H54 (cell line): ENCODE measurements at regions not wholly inside any gene's neighbourhood (a gene's known extent, or its start where the extent isn't known, plus 50 kb on each side); places are given as distances from the start of the nearest gene placed in this dataset.

Experiments used
- DNase-seq: peaks from one replicate; pipeline ENCODE4 v3.0.0; 2011; ENCODE audit warnings: low spot score, mixed read lengths; ENCODE audit not compliant: insufficient read length
- FAIRE-seq: peaks from 3 replicates; lab custom pipeline; 2011; peaks lifted over from hg19 to GRCh38; lab: Jason Lieb, UNC
- POLR2A ChIP-seq: IDR thresholded peaks from 2 replicates; pipeline ENCODE4 v1.6.1; 2011; ENCODE audit warnings: low read depth, mild to moderate bottlenecking, low read length

DNA sequence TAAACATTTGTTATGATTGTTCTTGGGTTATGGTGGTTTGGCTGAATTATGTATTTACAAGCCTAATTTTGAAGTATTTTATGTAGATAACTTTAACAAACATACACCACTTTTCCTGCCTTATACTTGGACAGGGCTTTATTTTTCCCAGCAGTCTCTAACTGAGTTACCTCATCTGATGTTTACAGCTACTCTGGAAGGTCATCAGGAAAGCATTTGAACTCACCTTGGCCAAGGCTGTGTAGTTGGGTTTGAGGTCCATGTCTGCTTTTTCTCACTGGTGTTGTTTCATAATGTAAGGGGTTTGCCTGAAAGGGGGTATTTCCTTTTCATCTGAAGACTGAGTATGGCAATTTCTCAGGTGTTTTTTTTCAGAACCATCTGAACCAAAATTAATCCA lies 193.5 kb downstream of the RWDD3 start:
- DNase-seq (no peak), FAIRE-seq (no peak)
- no peak for TF ChIP-seq POLR2A

DNA sequence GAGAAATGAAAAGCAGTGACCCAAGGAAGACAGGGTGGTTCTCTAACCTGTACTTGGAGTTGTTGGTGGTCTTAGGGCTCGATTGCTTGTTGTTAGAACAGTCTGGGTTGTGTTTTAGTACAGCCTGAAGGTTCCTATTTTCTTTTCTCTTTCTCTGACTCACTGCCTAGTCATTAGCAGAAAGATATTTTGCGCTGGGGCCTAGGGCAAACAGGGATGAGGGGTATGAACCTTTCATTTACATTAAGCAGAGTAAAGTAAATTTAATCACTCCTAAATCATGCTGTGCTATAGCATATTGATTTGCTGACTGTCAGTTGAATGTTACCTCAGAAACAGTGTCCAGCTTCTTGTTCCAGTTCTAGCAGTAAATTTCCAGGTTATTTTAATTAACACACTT lies 197.2 kb downstream of the RWDD3 start:
- FAIRE-seq (no peak), DNase-seq (no peak)
- no peak for TF ChIP-seq POLR2A

DNA sequence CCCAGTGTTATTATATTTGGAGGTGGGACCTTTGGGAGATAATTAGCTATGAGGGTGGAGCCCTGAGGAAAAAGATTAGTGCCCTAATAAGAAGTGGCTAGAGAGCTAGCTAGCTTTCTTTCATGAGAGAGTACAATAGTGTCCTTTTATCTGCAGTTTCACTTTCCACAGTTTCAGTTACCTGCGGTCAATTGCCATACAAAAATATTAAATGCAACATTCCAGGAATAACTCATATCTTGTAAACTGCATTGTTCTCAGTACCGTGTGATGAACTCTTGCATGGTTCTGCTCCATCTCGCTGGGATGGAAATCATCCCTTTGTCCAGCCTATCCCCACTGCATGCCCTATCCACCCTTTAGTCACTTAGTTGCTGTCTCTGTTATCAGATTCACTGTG lies 201.6 kb downstream of the RWDD3 start:
- FAIRE-seq (no peak), DNase-seq (no peak)
- no peak for TF ChIP-seq POLR2A

DNA sequence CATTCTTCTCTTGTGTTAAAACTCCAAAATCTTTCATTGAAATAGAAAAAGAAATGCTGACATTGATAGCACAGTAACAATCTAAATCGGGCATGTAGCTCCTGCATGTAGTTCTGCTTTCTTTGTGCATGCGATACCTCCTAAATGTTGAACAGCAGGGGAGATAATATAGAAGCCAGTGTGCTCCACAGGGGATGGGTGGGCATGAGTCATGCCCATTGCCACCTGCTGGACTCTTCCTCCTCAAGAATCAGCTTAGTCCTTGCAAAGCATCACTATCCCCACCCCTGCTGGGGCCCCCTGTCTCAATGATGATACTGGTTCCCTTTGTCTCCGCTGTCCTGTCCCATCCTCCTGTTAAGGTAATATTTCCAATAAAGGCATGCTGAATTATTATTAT lies 203.0 kb downstream of the RWDD3 start:
- DNase-seq (no peak), FAIRE-seq (no peak)
- TF ChIP-seq POLR2A, result no peak

DNA sequence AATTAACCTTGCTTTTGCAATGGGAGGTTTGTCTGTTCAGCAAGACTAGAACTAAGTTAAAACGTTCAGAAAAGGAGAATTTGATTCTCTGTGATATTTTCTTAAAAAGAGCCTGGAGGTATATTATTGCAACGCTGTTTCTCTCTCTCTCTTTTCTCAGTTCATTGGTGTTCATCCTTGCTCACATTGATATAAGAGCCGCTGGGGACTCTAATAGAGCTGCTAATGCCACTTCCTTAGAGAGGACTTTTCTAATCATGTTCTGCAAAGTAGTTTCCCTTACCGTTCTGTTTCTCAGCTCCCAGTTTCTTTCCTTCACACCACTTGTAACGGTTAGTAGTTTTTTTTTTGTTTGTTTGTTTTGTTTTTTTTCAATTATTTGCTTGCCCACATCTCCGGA lies 203.8 kb downstream of the RWDD3 start:
- no peak for FAIRE-seq
- no peak for TF ChIP-seq POLR2A
- DNase-seq, result no peak

DNA sequence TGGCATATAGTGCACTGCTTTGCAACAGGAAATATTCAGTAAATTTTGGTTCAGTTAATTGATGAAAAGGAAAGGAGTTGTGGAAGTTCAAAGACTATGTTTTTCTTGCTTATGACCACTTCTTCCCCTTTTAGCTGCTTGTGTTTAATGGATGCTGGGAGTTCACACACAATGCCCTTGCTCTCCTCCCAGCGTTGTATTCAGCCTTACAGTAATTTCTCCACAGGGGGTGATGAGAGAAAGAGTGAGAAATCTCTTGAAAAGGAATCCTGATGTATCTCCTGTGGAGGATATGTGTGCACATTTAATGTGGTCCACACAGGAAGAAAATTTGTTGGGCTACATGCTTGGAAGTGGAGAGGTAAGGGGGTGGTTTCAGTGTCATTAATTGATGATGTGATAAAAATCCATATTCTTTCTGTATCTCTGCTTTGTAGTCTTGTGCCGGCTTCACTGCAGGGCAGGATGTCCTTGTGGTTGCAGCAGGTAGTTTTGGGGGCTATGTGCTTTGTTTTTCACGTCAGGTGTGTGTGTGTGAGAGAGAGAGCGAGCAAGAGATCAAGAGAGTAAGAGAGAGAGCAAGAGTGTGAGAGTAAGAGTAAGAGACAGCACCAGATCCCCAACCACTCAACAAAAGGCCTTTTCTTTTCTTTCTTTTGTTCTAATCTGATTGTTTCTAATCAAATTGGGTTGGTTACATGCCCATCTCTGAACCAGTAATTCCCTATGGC lies 204.4 kb downstream of the RWDD3 start:
- FAIRE-seq (no peak), DNase-seq (no peak)
- no peak for TF ChIP-seq POLR2A

DNA sequence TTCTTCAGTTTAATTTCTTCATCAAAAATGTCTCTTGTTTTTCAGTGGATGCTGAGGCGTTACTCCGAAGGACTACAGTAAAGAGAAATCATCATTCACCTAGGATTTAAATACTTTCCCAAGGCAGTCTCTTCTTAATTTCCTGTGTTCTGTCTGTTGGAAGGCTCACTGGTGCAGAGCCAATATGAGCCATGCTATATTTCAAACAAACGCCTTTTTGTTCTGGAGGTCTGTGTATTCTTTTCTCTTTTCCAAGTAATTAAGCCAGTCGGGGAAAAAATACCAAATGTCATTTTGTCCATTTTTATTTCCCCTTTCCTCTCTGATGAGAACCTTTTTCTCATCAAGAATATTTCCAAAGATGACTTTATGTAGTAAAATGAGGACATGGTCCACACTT lies 206.5 kb downstream of the RWDD3 start:
- no peak for FAIRE-seq
- no peak for TF ChIP-seq POLR2A
- DNase-seq, result no peak

DNA sequence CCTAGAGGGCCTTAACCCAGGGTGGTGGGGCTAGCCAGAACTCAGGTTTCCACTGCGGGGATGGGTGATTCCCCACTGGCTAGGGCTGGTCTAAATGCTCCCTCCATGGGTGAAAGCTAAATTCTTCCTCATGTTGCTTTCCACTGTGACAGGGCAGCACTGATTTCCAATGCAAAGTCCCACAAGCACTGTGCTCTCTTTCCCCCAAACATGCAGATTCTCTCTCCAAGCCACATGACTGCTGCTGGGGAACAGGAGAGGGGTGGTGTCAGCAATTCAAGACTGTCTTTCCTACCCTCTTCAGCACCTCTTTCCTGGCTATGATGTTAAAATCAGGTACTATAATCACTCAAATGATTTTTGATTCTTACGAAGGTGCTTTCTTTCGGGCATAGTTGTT lies 215.5 kb downstream of the RWDD3 start:
- DNase-seq (no peak), FAIRE-seq (no peak)
- no peak for TF ChIP-seq POLR2A

DNA sequence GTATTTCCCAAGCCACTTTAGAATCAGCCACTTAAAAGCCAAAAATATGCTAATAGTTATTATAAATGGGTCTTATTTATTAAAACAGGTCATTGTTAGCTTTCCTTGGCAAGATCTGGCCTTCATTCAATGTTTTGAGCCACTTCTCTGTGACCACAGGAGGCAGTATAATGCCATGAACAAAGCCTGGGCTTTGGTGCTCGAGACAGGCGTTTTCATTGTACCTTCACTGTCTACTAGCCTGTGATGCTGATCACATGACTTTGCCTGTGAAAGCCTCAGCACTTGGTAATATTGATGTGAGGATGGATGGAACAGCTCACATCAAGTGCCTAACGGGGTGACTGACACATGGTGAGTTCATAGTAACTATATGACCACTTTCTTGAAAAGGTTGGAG lies 217.0 kb downstream of the RWDD3 start:
- no peak for TF ChIP-seq POLR2A
- no peak for DNase-seq
- FAIRE-seq, result no peak

DNA sequence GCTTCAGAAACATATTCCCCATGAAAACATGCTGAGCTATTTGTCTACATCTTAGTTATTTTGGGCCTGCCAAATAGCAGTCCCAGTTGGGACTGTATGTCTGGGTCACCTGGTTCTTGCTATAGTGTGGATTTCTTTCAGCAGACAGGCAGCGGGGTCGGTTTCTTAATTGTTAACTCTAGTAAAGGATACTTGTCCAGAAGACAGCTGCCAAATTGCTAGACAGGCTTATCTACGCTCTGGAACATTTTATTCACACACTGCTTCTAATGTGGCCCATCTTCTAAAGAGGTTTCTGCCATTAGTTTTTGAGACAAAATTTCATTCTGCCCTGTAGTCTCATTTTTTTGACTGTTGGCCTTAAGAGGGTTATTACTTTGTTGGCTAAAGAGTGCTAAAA lies 217.9 kb downstream of the RWDD3 start:
- FAIRE-seq, result no peak
- DNase-seq, result no peak
- no peak for TF ChIP-seq POLR2A

DNA sequence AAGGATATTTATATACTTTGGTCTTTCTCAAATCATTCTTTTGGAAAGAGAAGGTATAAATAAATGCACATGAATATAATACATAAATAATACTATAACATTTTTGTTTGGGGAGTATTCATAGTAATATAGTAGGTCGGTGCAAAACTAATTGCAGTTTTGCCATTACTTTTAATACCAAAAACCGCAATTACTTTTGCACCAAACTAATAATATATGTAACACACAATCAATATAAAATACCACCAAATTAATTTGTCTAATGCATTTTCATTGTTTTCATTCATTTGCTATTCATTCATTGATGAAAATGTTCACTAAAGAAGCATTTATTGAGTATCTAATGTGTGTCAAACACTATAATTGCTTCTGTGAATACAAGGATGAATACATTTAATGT lies 219.0 kb downstream of the RWDD3 start:
- TF ChIP-seq POLR2A, result no peak
- DNase-seq (no peak), FAIRE-seq (no peak)

DNA sequence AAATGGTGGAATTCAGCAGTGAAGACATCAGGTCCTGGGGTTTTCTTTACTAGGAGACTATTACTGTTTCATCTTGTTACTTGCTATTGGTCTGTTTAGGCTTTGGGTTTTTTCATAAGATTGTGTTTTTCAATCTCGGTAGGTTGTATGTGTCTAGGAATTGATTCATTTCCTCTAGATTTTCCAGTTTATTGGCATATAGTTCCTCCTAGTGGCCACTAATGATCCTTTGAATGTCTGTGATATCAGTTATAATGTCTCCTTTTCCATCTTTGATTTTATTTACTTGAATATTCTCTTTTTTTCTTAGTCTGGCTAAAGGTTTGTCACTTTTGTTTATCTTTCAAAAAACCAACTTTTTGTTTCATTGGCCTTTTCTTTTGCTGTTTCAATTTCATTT lies 233.0 kb downstream of the RWDD3 start:
- no peak for FAIRE-seq
- TF ChIP-seq POLR2A, result no peak
- no peak for DNase-seq

DNA sequence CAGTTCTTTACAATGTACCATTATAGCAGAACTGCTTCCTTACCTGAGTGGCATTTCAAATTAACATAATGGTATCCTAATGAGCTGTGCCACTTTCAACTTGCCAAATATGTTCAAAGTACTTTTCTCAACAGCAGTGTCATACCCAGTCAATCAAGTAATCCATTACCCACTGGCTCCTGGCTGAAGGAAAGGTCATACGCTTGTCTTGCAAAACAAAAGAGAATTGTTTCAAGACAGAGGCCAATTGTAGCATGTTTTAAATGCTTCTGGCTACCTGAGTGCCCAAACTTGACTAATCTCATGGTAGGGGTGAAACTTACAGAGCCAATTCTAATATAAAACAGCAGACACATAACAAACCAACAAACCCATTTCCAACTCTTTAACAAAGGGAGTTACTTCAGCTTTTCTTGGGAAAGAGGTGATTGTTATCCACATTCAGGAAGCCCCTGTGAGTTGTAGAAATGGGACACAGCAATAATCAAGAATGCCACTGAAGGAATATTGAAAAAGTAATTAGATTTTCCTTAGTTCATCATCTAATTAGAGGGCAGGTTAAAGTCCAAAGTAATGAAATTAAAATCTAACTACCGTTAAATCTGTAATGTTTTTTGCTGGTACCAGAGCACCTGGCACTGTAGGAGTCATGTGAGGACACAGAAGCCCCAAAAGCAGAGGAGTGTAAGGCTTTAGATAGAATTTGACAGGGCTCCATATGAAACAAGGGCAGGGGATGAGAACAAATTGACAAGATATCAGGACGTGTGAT lies 241.9 kb downstream of the RWDD3 start:
- FAIRE-seq (no peak), DNase-seq (no peak)
- TF ChIP-seq POLR2A, result no peak

DNA sequence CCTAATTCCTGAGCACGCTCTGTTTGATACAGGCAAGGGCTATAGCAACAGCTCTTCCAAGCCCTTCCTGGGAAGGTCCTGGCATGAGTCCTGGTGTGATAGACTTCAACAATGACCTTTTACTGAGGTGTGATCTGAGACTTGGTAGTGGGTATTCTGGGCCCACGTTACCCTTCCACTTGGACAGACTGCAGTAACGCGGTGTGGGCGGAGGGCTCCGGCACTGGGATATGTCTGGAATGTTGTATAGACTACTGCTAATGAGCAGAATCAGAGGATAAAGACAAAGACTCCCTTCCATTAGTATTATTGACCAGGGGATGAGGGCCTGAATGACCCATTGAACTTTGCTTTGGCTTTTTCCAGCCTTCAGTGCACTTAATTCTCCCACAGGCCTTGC lies 262.3 kb downstream of the RWDD3 start:
- DNase-seq (no peak), FAIRE-seq (no peak)
- no peak for TF ChIP-seq POLR2A

DNA sequence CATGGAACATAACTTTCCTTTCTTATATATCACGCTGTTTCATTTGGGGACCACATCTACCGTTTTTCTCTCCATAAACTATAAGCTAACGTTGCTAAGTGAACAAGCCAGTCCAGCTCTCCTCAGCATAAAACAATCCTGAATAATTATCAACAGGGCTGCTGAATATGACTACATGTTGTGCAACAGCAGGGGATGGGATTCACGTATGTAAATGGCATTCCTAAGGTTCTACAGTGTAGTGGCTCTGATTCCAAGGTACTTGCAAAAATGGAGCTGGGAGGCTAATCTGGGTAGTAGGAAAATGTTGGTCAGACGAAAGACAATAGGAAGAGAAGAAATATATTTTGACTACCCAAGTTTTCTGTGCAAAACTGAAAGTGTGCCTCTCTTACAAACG lies 262.8 kb downstream of the RWDD3 start:
- FAIRE-seq, result no peak
- no peak for DNase-seq
- TF ChIP-seq POLR2A, result no peak
